T-cell (primary cell): ENCODE measurements at regions not wholly inside any gene's neighbourhood (a gene's known extent, or its start where the extent isn't known, plus 50 kb on each side); places are given as distances from the start of the nearest gene placed in this dataset.

Source experiments
- ATAC-seq, 4 experiments: fragments of 200-7000 bp in 3 of 4; fragments of 150-1000 bp in 1 of 4; cut with Tn5 transposase; replicated peaks in 1 of 4; 1 replicate in 3 of 4; 2 replicates in 1 of 4; pipeline ENCODE4 v1.10.0; 2021; ENCODE audit warnings: moderate library complexity in 3 of 4, mild to moderate bottlenecking in 2 of 4, moderate number of reproducible peaks in 1 of 4
- CTCF ChIA-PET, 2 donors: fragments of 300-600 bp; sonication (Branson Sonifier 250); formaldehyde crosslinking; loops; one replicate each; lab custom pipeline; 2022; ENCODE audit warnings: antibody characterized with exemption in 2 of 2; lab: Charles Lee
- POLR2A ChIA-PET, 2 donors: fragments of 300-600 bp; sonication (Branson Sonifier 250); formaldehyde crosslinking; loops; one replicate each; lab custom pipeline; 2022; ENCODE audit warnings: antibody characterized with exemption in 2 of 2; lab: Charles Lee
- DNase-seq, 35 experiments: peaks; one replicate each; pipeline versions ENCODE4 v3.0.0 to v3.0.0-alpha.2; 2013 to 2023
- H3K27ac ChIP-seq: one replicate; pipeline ENCODE4 v1.5.1; 2013; ENCODE audit warnings: low read length
- H3K27me3 ChIP-seq, 2 experiments: replicated peaks in 1 of 2; 1 replicate in 1 of 2; 2 replicates in 1 of 2; pipeline versions ENCODE4 v1.6.1 to v1.7.0; 2013; ENCODE audit warnings: low read length in 1 of 2, mixed read lengths in 1 of 2; ENCODE audit not compliant: control insufficient read depth in 2 of 2, insufficient read depth in 2 of 2; ENCODE audit errors: extremely low read depth in 1 of 2
- H3K36me3 ChIP-seq, 2 donors: 1 replicate in 1 of 2; 2 replicates in 1 of 2; pipeline versions ENCODE4 v1.6.1 to v1.7.0; 2013; ENCODE audit warnings: low read length in 1 of 2; ENCODE audit not compliant: control insufficient read depth in 2 of 2, insufficient read depth in 1 of 2; ENCODE audit errors: extremely low read depth in 1 of 2
- H3K4me1 ChIP-seq, 2 experiments: 1 replicate in 1 of 2; 2 replicates in 1 of 2; pipeline versions ENCODE4 v1.6.1 to v1.7.0; 2013; ENCODE audit warnings: low read length in 2 of 2, mixed read lengths in 1 of 2; ENCODE audit not compliant: insufficient read depth in 2 of 2, control insufficient read depth in 1 of 2; ENCODE audit errors: extremely low read depth in 1 of 2
- H3K4me3 ChIP-seq, 2 donors: 1 replicate in 1 of 2; 2 replicates in 1 of 2; pipeline versions ENCODE4 v1.5.1 to v1.7.0; 2013; ENCODE audit warnings: mild to moderate bottlenecking in 2 of 2, low read length in 1 of 2, moderate library complexity in 1 of 2; ENCODE audit not compliant: control insufficient read depth in 1 of 2; ENCODE audit errors: extremely low read depth in 1 of 2
- H3K9me3 ChIP-seq: 2 replicates; pipeline ENCODE4 v1.7.0; 2013
- H3K27ac Mint-ChIP-seq, 2 donors: one replicate each; pipeline ENCODE4 v1.8.0; 2020 to 2021; ENCODE audit warnings: mild to moderate bottlenecking in 2 of 2, mixed read lengths in 2 of 2
- H3K27me3 Mint-ChIP-seq, 2 donors: one replicate each; pipeline ENCODE4 v1.8.0; 2021 to 2022; ENCODE audit warnings: mixed read lengths in 2 of 2
- H3K36me3 Mint-ChIP-seq: one replicate; pipeline ENCODE4 v1.8.0; 2021; ENCODE audit warnings: mixed read lengths
- H3K4me1 Mint-ChIP-seq, 3 donors: one replicate each; pipeline ENCODE4 v1.8.0; 2020 to 2022; ENCODE audit warnings: mixed read lengths in 3 of 3, mild to moderate bottlenecking in 1 of 3
- H3K4me3 Mint-ChIP-seq, 3 donors: one replicate each; pipeline ENCODE4 v1.8.0; 2020 to 2022; ENCODE audit warnings: mild to moderate bottlenecking in 3 of 3, mixed read lengths in 3 of 3, moderate library complexity in 3 of 3
- H3K9me3 Mint-ChIP-seq, 3 donors: one replicate each; pipeline ENCODE4 v1.8.0; 2020 to 2022; ENCODE audit warnings: mixed read lengths in 3 of 3
- WGBS: methylation state at CpG from one replicate; pipeline ENCODE4 v1.1.5; 2013; ENCODE audit warnings: missing lambda C conversion rate; ENCODE audit not compliant: insufficient coverage; 5-methylcytosine and 5-hydroxymethylcytosine counted together

DNA sequence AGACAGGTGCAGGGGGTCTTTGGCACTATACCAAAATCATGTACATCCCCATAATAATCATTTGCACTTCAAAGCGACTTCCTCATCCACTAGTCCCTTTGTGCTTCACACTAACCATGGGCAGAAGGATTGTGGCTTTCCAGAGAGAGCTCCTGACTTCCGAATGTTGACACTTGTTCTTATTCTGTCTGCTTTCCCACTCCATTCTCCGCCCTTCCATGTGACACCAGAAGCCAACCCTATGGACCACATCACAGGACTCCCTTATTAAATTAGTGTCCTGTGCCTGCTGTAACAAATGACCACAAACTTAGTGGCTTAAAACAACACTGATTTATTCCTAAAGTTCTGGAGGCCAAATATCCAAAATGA, 91.6 kb downstream of the CMC2 start:
- H3K36me3 Mint-ChIP-seq, result no peaks in the 10 kb centered on the region
- peaks cover 0 to 7% (median 5%) of the 10 kb centered on the region in 3 donors for H3K9me3 Mint-ChIP-seq
- Histone ChIP-seq H3K4me1 (no peaks in the 10 kb centered on the region), H3K4me3 (no peak overlapping the region), H3K27me3 (peaks cover 0 to 5% of the 10 kb centered on the region in 2 experiments), H3K36me3 (no peaks in the 10 kb centered on the region), H3K27ac (no peak overlapping the region), H3K9me3 (no peaks in the 10 kb centered on the region)
- ATAC-seq (no peak), DNase-seq (no peak)
- no peak overlapping the region for H3K4me3 Mint-ChIP-seq
- no peaks in the 10 kb centered on the region for H3K4me1 Mint-ChIP-seq
- 75% methylated on average over 2 of the region's 3 CpGs for WGBS
- H3K27ac Mint-ChIP-seq, result no peak overlapping the region
- ChIA-PET CTCF (no interaction called here), POLR2A (no interaction called here)
- peaks cover 9 to 42% of the 10 kb centered on the region in 2 donors for H3K27me3 Mint-ChIP-seq

DNA sequence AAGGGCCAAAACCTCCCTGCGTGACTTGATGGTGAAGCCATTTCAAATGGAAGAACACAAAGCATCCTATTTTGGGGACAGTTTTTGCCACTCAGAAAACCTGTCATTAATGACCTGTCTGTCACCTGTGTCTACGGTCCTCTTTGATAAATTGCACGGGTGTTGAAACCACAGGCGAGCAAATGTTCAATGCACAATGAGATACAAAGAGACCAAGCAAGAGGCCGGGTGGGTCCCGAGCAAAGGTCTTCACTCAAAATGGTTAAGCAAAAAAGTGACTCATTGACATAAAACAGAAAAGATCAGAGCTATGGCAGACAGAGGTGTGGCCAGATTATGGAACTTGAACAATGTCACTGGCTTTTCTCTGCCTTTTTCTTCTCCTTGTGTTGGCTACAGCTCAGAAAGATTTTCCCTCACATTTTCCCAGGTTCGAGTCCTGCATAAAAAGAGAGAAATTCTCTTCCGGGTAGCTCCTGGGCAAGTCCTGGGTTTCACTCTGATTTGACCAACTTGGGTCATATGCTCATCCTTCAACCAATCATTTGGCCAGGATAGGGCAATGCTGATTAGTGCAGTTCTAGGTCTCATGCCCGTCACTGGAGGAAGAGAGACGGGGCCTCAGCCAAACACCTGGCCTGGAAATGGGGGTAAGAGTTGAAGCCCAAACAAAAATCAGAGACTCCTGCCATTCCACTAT, 92.2 kb downstream of the CMC2 start:
- WGBS, result 97% methylated on average over 8 of the region's 10 CpGs
- H3K4me3 ChIP-seq, result no peak overlapping the region
- CTCF ChIA-PET, result no interaction called here
- peaks cover under 1 to 5% of the 10 kb centered on the region in 2 experiments for H3K27me3 ChIP-seq
- no peaks in the 10 kb centered on the region for H3K4me1 ChIP-seq
- POLR2A ChIA-PET, result no interaction called here
- Mint-ChIP-seq H3K36me3 (no peaks in the 10 kb centered on the region), H3K4me1 (no peaks in the 10 kb centered on the region), H3K4me3 (no peak overlapping the region), H3K27ac (no peak overlapping the region), H3K9me3 (peaks cover 0 to 7% (median 5%) of the 10 kb centered on the region in 3 donors), H3K27me3 (peaks cover 9 to 37% of the 10 kb centered on the region in 2 donors)
- H3K27ac ChIP-seq, result no peak overlapping the region
- DNase-seq (no peak), ATAC-seq (no peak)
- no peaks in the 10 kb centered on the region for H3K9me3 ChIP-seq
- no peaks in the 10 kb centered on the region for H3K36me3 ChIP-seq

DNA sequence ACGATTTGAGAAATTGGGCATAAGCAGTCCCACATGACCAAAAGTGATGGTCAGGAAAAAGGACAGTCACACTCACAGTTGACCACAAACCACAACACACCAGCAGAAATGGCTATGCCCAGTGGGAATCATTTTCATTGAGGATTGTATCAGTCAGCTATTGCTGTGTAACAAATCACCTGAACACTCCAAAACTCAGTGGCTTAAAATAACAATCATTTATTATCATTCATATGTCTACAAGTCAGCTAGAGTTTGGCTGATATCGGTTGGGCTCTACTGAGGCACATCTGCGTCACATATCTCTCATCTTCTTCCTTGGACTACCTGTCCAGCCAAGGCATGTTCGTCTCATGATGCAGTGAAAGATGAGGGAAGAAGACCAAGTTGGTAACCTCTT, 93.3 kb downstream of the CMC2 start:
- WGBS, result no CpG with 5 or more reads among the region's 4 CpGs

DNA sequence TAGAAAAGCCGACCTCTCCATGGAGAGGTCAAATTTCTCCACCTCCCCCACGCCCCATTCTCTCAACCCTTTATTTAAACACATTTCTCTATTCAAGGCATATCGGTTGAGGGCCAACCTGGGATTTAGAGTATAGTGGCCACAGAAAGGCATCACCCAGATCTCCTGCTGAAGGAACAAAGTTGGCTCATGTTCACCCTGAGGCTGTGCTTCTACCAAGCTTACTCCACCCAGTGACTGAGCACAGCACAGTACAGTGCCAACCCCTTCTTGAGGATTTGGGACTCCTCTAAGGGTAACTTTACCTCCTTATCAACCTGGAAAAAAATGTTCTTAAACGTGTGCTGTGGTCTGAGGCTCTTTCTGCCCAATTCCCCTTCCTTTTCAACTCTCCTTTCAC, 94.0 kb downstream of the CMC2 start:
- Histone ChIP-seq H3K27ac (no peak overlapping the region), H3K9me3 (no peaks in the 10 kb centered on the region), H3K27me3 (peaks cover 3 to 12% of the 10 kb centered on the region in 2 experiments), H3K4me1 (no peaks in the 10 kb centered on the region), H3K4me3 (no peak overlapping the region), H3K36me3 (no peaks in the 10 kb centered on the region)
- Mint-ChIP-seq H3K4me3 (no peak overlapping the region), H3K27ac (no peak overlapping the region), H3K27me3 (peaks cover 0 to 26% of the 10 kb centered on the region in 2 donors), H3K4me1 (no peaks in the 10 kb centered on the region), H3K9me3 (peaks cover 0 to 7% (median 5%) of the 10 kb centered on the region in 3 donors), H3K36me3 (no peaks in the 10 kb centered on the region)
- WGBS, result no CpG with 5 or more reads among the region's 4 CpGs
- DNase-seq (no peak), ATAC-seq (no peak)
- ChIA-PET POLR2A (no interaction called here), CTCF (no interaction called here)

More for the DNA sequence above, 93.3 kb downstream of the CMC2 start:
- H3K4me3 ChIP-seq, result no peak overlapping the region
- no peak for ATAC-seq
- DNase-seq, result no peak
- peaks cover 4 to 28% of the 10 kb centered on the region in 2 donors for H3K27me3 Mint-ChIP-seq
- ChIA-PET CTCF (no interaction called here), POLR2A (no interaction called here)
- peaks cover 0 to 7% (median 5%) of the 10 kb centered on the region in 3 donors for H3K9me3 Mint-ChIP-seq
- no peaks in the 10 kb centered on the region for H3K9me3 ChIP-seq
- H3K4me3 Mint-ChIP-seq, result no peak overlapping the region
- no peak overlapping the region for H3K27ac ChIP-seq
- H3K4me1 ChIP-seq, result no peaks in the 10 kb centered on the region
- H3K27ac Mint-ChIP-seq, result no peak overlapping the region
- no peaks in the 10 kb centered on the region for H3K4me1 Mint-ChIP-seq
- H3K27me3 ChIP-seq, result peaks cover 3 to 7% of the 10 kb centered on the region in 2 experiments
- H3K36me3 ChIP-seq, result no peaks in the 10 kb centered on the region
- H3K36me3 Mint-ChIP-seq, result no peaks in the 10 kb centered on the region

DNA sequence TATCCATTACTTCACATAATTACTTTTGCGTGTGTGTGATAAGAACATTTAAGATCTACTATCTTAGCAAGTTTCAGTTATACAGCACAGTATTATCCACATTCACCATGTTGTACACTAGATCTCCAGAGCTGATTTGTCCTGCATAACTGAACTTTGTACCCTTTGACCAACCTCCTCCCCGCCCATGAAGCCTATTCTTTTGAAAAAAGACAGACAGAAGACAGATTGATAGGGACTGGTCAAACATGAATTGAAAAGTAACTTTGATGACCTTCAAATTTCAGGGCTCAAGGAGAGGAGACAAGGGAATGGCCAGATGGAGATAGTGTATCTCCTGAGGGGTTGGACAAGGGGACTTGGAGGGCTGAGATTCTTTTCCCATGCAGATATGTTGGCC, 96.3 kb downstream of the CMC2 start:
- no CpG with 5 or more reads among the region's 2 CpGs for WGBS
- Mint-ChIP-seq H3K9me3 (peaks cover 0 to 7% (median 5%) of the 10 kb centered on the region in 3 donors), H3K4me1 (no peaks in the 10 kb centered on the region), H3K27ac (no peak overlapping the region), H3K36me3 (no peaks in the 10 kb centered on the region), H3K27me3 (peaks cover 0 to 20% of the 10 kb centered on the region in 2 donors), H3K4me3 (no peak overlapping the region)
- ATAC-seq (no peak), DNase-seq (no peak)
- no peaks in the 10 kb centered on the region for H3K9me3 ChIP-seq
- POLR2A ChIA-PET, result no interaction called here
- H3K27me3 ChIP-seq, result peaks cover 3 to 15% of the 10 kb centered on the region in 2 experiments
- no peaks in the 10 kb centered on the region for H3K36me3 ChIP-seq
- CTCF ChIA-PET, result no interaction called here
- no peaks in the 10 kb centered on the region for H3K4me1 ChIP-seq
- H3K27ac ChIP-seq, result no peak overlapping the region
- no peak overlapping the region for H3K4me3 ChIP-seq

DNA sequence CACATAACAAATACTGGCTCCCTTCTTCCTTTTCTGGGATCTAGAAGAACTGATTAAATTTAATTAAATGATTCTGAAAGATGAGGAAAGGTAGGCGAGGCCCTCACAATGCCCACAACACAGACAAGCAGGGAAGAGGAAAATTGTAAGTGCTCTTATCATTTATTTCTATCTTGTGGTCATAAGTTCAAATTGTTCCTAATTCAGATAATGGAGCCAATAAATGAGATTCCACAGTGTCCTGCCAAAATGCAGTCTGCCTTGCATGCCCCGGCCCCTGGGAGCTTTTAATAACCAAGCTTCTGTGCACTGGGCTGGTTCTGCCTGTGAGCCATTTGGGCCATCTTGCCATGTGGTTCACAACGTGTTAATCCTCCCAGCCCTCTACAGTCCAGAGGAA, 97.0 kb downstream of the CMC2 start:
- Mint-ChIP-seq H3K27me3 (peaks cover 0 to 16% of the 10 kb centered on the region in 2 donors), H3K4me1 (no peaks in the 10 kb centered on the region), H3K27ac (no peak overlapping the region), H3K4me3 (no peak overlapping the region), H3K36me3 (no peaks in the 10 kb centered on the region), H3K9me3 (peaks cover 0 to 7% (median 5%) of the 10 kb centered on the region in 3 donors)
- WGBS, result 67% methylated on average over 1 of the region's 3 CpGs
- DNase-seq, result no peak
- Histone ChIP-seq H3K9me3 (no peaks in the 10 kb centered on the region), H3K27me3 (peaks cover 3 to 15% of the 10 kb centered on the region in 2 experiments), H3K4me3 (no peak overlapping the region), H3K27ac (no peak overlapping the region), H3K36me3 (no peaks in the 10 kb centered on the region), H3K4me1 (no peaks in the 10 kb centered on the region)
- ChIA-PET CTCF (no interaction called here), POLR2A (no interaction called here)
- no peak for ATAC-seq
